Stimulated activated CD8-positive, alpha-beta memory T cell treated with anti-CD3 and anti-CD28 coated beads, Interleukin-2, amount 100 ng/mL, for 1 hour (primary cell): ENCODE measurements at regions not wholly inside any gene's neighbourhood (a gene's known extent, or its start where the extent isn't known, plus 50 kb on each side); places are given as distances from the start of the nearest gene placed in this dataset.

Source experiments
- DNase-seq, 2 donors: peaks; one replicate each; pipeline ENCODE4 v3.0.0-alpha.2; 2020; ENCODE audit warnings: low read depth in 2 of 2

GRCh38 chr10:75294518-75294865, 58.7 kb upstream of the COMTD1 start:
- DNase-seq: no peak

DNA sequence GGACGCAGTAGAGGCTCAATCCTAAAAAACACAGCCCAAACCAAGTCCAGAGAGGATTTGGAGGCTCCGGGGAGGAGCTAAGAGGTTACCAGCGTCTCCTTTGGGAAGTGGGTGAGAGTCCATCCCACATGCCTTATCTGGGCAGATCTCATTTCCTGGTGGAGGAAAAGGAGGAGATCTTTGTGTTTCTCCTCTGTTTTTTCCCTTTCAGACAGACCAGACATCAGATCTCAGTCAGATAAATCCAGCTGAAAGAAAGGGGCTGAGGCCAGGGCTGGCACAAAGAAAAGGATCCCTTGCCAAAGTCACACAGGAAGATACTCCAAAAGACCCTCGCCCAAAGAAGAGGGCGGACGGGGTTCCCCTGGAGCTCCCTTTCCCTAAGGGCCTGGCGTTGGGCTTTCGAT, 58.3 kb upstream of the COMTD1 start:
- DNase-seq: no peak

DNA sequence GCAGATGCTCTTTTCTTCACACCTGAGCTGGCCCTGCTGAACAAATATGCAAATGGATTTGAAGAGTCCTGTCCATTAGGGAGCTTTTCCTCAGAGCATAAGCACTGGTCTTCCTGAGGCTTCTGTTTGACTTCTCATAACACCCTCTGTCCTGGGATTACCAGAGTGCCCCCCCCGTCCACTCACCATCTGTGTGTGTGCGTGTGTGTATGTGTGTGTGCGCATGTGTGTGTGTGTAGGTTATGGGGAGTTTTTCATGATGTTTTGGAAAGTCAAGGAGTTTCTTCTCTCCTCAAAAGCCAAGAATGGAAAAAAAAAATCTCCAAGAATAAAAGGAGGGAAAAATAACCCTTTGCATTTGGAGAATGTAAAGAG, 57.7 kb upstream of the COMTD1 start:
- no peak for DNase-seq

DNA sequence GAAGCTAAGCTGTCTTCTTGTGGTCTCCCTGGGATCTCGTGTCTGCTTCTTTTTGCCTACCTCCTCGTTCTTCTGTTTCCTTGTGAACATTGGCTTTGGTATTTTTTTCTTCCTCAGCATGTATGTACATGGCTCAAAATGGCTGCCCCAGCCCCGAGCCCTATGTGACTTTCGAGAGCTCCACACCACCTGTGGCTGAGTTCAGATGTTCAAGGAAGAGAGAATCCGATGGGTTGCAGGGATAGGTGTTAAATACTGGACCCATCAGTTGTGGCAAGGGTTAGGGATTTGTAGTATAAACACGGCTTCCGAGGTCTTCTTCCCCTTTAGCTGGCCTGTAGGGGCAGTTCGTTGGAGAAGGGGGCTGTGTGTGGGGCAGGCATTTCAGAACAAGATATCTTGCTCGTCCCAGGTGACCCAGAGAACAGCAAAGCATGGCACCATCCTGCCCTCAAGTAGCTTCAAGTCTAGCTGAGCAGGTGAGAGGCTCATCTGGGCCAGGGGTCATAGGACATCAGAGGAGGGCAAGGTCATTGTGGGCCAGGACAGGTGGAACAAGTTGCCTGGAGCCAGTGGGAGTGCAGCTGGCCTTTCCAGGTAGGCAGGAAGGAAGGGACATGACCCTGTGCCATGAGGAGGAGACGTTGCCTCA, 57.2 kb upstream of the COMTD1 start:
- DNase-seq: no peak

- no peak for DNase-seq
Measured at GRCh38 chr10:75291805-75292204, 56.0 kb upstream of the COMTD1 start.

- DNase-seq: no peak
Measured at GRCh38 chr10:75288140-75288711, 52.5 kb upstream of the COMTD1 start.

DNA sequence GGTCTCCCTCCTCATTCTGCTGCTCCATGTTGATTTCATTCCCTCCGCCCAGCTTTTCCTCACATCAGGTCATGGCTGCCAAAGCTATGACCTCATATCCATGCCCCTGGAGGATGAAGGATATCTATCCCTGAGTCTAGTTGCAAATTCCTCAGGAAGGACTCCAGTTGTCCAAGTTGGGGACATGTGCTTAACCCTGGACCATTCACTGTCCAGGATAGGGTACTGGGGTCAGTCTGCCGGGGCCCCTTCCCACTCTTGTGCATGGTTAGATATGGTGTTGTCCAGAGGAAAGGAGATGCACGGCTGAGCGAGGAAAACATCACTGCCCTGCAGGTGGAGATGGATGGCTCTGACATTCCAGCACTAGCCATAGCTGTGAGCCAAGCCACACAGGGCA, 51.9 kb upstream of the COMTD1 start:
- DNase-seq: no peak

- no peak for DNase-seq
Measured at GRCh38 chr10:75286901-75287300, 51.1 kb upstream of the COMTD1 start.
